A673 (cell line): ENCODE measurements at regions not wholly inside any gene's neighbourhood (a gene's known extent, or its start where the extent isn't known, plus 50 kb on each side); places are given as distances from the start of the nearest gene placed in this dataset.
A peak's percentile ranks its signal among the peaks of the same experiment; 100 is the strongest.

Experiments
- BruUV-seq: library from RNA; stranded (reverse); fragments of 400-500 nt; replicated peaks from 2 replicates; lab custom pipeline; 2021; lab: Mats Ljungman, UMichigan
- CTCF ChIA-PET: fragments of 300-600 bp; sonication (Branson Sonifier 250); formaldehyde crosslinking; loops from one replicate; lab custom pipeline; 2022; ENCODE audit warnings: antibody characterized with exemption; lab: Charles Lee
- POLR2A ChIA-PET: fragments of 300-600 bp; sonication (Branson Sonifier 250); formaldehyde crosslinking; loops from one replicate; lab custom pipeline; 2022; ENCODE audit warnings: antibody characterized with exemption; ENCODE audit not compliant: low non-redundant PET; lab: Charles Lee
- DNase-seq: peaks from one replicate; pipeline ENCODE4 v3.0.0-alpha.2; 2015; ENCODE audit warnings: low spot score
- H3K27ac ChIP-seq: fragments of 200-600 bp; sonication (generic); 2 replicates; pipeline ENCODE4 v1.5.1; 2016; ENCODE audit warnings: mixed run types, low read depth, mild to moderate bottlenecking, mixed read lengths, antibody characterized with exemption, low read length; ENCODE audit not compliant: poor library complexity, severe bottlenecking
- H3K27me3 ChIP-seq: fragments of 200-600 bp; sonication (generic); replicated peaks from 2 replicates; pipeline ENCODE4 v1.6.1; 2017; ENCODE audit warnings: mixed run types, low read depth, mild to moderate bottlenecking, mixed read lengths, antibody characterized with exemption, low read length; ENCODE audit not compliant: insufficient read depth, poor library complexity
- H3K36me3 ChIP-seq: fragments of 200-600 bp; sonication (generic); 2 replicates; pipeline ENCODE4 v1.6.1; 2016; ENCODE audit warnings: mixed run types, mild to moderate bottlenecking, mixed read lengths, antibody characterized with exemption, low read length; ENCODE audit not compliant: insufficient read depth, poor library complexity, severe bottlenecking
- H3K4me1 ChIP-seq: fragments of 200-600 bp; sonication (generic); 2 replicates; pipeline ENCODE4 v1.6.1; 2017; ENCODE audit warnings: mixed run types, mild to moderate bottlenecking, mixed read lengths, antibody characterized with exemption, low read length; ENCODE audit not compliant: insufficient read depth, poor library complexity, severe bottlenecking
- H3K4me3 ChIP-seq: fragments of 200-600 bp; sonication (generic); 2 replicates; pipeline ENCODE4 v1.5.1; 2016; ENCODE audit warnings: low read depth, mixed run types, mild to moderate bottlenecking, mixed read lengths, low read length; ENCODE audit not compliant: poor library complexity, severe bottlenecking
- H3K9me3 ChIP-seq: fragments of 200-600 bp; sonication (generic); 2 replicates; pipeline ENCODE4 v1.6.1; 2016; ENCODE audit warnings: mixed run types, low read depth, mild to moderate bottlenecking, mixed read lengths, antibody characterized with exemption, low read length; ENCODE audit not compliant: poor library complexity, severe bottlenecking
- CTCF ChIP-seq: fragments of 300-800, 200-600 bp; sonication (generic); conservative IDR thresholded peaks from 2 replicates; pipeline ENCODE4 v1.5.1; 2017; ENCODE audit warnings: low read depth, mild to moderate bottlenecking, antibody characterized with exemption, low read length, moderate library complexity, mixed read lengths
- EZH2 ChIP-seq: fragments of 200-600 bp; sonication (generic); IDR thresholded peaks from 2 replicates; pipeline ENCODE4 v1.6.1; 2017; ENCODE audit warnings: borderline replicate concordance, low read depth, mild to moderate bottlenecking, mixed read lengths, antibody characterized with exemption, low read length; ENCODE audit not compliant: poor library complexity, severe bottlenecking
- intact Hi-C: fragments of 100-400 bp; cut with micrococcal nuclease; formaldehyde crosslinking; loops from one replicate; pipeline ENCODE4 v1.10.0; 2022; ENCODE audit not compliant: unreplicated experiment

DNA sequence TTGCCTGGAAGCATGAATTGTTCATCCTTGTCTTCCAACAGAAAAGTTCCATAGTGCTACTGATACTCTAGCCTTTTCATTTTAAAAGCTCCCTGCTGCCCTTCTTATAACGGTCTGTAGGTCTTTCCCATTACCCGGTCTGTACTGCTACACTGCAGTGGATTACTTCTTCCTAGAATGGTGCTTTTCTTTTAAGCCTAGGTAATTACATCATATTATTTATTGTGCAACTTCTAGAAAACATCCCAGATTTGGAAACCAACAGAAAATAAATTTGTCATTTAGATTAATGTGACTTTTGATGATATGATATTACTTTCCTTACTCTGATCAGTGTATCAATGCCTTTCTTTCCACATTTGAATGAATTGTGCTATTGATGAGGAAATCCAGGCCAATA lies 199.4 kb downstream of the TANC2 start:
- Histone ChIP-seq H3K9me3 (no peaks in the 10 kb centered on the region), H3K36me3 (no peaks in the 10 kb centered on the region), H3K27me3 (no peaks in the 10 kb centered on the region), H3K4me3 (no peak overlapping the region), H3K27ac (no peak overlapping the region), H3K4me1 (no peaks in the 10 kb centered on the region)
- BruUV-seq = no TSS peak
- no peak for DNase-seq
- intact Hi-C loops = no loop called here
- CTCF ChIA-PET = no interaction called here
- no peak for TF ChIP-seq EZH2
- TF ChIP-seq CTCF = no peak
- POLR2A ChIA-PET = no interaction called here

DNA sequence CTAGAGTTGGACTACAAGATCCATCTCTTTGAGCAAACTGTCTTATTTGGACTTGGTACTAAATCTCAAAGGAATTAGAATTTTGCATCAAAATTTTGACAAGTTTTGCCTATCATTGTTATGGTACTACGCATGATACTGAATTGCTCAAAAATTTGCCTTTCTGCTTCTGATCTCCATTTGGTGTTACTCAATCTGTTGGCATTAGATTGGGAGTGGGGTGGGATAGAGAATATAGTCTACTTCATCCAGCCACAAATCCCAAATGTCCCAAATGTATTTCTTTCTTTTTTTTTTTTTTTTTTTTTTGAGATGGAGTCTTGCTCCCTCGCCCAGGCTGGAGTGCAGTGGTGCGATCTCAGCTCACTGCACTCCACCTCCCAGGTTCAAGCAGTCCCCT lies 204.8 kb downstream of the TANC2 start:
- intact Hi-C loops = no loop called here
- Histone ChIP-seq H3K27me3 (no peaks in the 10 kb centered on the region), H3K9me3 (no peaks in the 10 kb centered on the region), H3K36me3 (no peaks in the 10 kb centered on the region), H3K4me3 (no peak overlapping the region), H3K4me1 (peaks cover 4% of the 10 kb centered on the region), H3K27ac (no peak overlapping the region)
- TF ChIP-seq CTCF (no peak), EZH2 (no peak)
- CTCF ChIA-PET = no interaction called here
- DNase-seq = no peak
- BruUV-seq = no TSS peak
- POLR2A ChIA-PET = no interaction called here

DNA sequence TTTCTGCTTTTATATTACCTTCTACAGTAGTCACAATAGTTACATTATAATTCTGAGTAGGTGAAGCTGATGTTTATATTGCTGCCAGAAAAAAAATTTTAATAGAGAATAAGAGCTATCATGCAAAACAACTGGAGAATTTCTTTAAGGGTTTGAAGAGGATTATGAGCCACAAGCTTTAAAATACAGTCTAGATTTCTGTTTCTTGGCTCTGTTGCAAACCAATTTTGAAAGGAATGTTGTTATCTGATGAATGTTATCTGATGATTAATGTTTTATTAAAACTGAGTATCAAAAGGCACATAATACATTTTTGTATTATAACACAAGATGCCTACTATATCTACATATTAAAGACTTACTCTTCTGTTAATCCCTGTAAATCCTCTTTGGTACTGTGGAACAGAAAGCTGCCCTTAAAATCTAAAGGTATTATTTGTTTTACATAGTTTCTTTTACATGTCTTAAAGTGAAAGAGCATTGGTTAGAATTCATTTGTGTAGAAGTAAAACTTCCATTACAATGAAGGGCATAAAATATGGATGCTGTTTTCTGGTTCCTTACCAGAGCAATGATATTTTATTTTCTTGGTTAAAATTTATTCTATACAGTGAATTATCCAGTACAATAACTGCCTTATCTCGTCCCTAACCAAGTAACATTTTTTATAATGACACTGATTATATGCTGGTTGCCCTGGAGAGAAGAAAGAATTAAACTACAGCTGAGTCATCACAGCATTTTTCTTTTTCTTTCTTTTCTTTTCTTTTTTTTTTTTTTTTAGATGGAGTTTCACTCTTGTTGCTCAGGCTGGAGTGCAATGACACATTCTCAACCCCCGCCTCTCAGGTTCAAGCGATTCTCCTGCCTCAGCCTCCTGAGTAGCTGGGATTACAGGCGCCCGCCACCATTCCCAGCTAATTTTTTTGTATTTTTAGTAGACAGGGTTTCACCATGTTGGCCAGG lies 205.7 kb downstream of the TANC2 start:
- no peaks in the 10 kb centered on the region for H3K36me3 ChIP-seq
- POLR2A ChIA-PET = interaction anchor here (0.7 kb wide), 1 partner anchor 1260 kb away, joined by 10 read pairs; no protein-coding TSS in a partner anchor
- TF ChIP-seq CTCF = no peak
- no peak for TF ChIP-seq EZH2
- peak; percentile 12 for DNase-seq
- CTCF ChIA-PET = interaction anchor here (0.6 kb wide), 1 partner anchor 221 kb away, joined by 3 read pairs; no protein-coding TSS in a partner anchor
- H3K9me3 ChIP-seq = no peaks in the 10 kb centered on the region
- no peaks in the 10 kb centered on the region for H3K27me3 ChIP-seq
- H3K4me3 ChIP-seq = no peak overlapping the region
- no peak overlapping the region for H3K27ac ChIP-seq
- intact Hi-C loops = no loop called here
- peaks cover 4% of the 10 kb centered on the region for H3K4me1 ChIP-seq
- BruUV-seq = no TSS peak
